Testis (tissue), 2 donors: ENCODE measurements at regions not wholly inside any gene's neighbourhood (a gene's known extent, or its start where the extent isn't known, plus 50 kb on each side); places are given as distances from the start of the nearest gene placed in this dataset.

ENCODE experiments used
- CTCF ChIP-seq, 3 experiments: fragments of 450-650 bp in 2 of 3; fragments of 200-600 bp in 1 of 3; sonication (generic) in 1 of 3; IDR thresholded peaks; one replicate each; pipeline ENCODE4 v1.5.1; 2016 to 2019; ENCODE audit warnings: antibody characterized with exemption in 3 of 3, mild to moderate bottlenecking in 2 of 3, moderate library complexity in 1 of 3
- POLR2A ChIP-seq: fragments of 450-650 bp; IDR thresholded peaks from one replicate; pipeline ENCODE4 v1.6.1; 2017; ENCODE audit warnings: antibody characterized with exemption, mild to moderate bottlenecking, moderate library complexity

- no peak for TF ChIP-seq POLR2A
- TF ChIP-seq CTCF (IDR thresholded peaks at IDR 0.05), result no peak
Measured at GRCh38 chr7:131686833-131687232, 130.4 kb upstream of the PODXL start.
